ENCODE measurements at regions not wholly inside any gene's neighbourhood (a gene's known extent, or its start where the extent isn't known, plus 50 kb on each side); places are given as distances from the start of the nearest gene placed in this dataset.

GRCh38 chr7:13037216-13037615 is 349.8 kb downstream of the ARL4A start:
- no peaks in the 10 kb centered on the region for H3K36me3 Mint-ChIP-seq (ENCODE audit: insufficient read depth, unreplicated experiment)
- H3K27me3 Mint-ChIP-seq (ENCODE audit: unreplicated experiment): no peaks in the 10 kb centered on the region
- intact Hi-C loops (cut with micrococcal nuclease; ENCODE audit: unreplicated experiment): no loop called here
- no TSS peak for BruUV-seq (replicated peaks)
- no peak overlapping the region for H3K4me3 Mint-ChIP-seq (ENCODE audit: low read depth, unreplicated experiment)
- no peak for DNase-seq
- TF ChIP-seq CTCF (IDR thresholded peaks at IDR 0.05; ENCODE audit: unreplicated experiment): no peak
- CTCF ChIA-PET: no interaction called here
- H3K4me1 Mint-ChIP-seq (ENCODE audit: low read depth, unreplicated experiment): no peaks in the 10 kb centered on the region
- no peak overlapping the region for H3K27ac Mint-ChIP-seq (ENCODE audit: unreplicated experiment)
- H3K9me3 Mint-ChIP-seq (ENCODE audit: low read depth, unreplicated experiment): peaks cover 4% of the 10 kb centered on the region

DNA sequence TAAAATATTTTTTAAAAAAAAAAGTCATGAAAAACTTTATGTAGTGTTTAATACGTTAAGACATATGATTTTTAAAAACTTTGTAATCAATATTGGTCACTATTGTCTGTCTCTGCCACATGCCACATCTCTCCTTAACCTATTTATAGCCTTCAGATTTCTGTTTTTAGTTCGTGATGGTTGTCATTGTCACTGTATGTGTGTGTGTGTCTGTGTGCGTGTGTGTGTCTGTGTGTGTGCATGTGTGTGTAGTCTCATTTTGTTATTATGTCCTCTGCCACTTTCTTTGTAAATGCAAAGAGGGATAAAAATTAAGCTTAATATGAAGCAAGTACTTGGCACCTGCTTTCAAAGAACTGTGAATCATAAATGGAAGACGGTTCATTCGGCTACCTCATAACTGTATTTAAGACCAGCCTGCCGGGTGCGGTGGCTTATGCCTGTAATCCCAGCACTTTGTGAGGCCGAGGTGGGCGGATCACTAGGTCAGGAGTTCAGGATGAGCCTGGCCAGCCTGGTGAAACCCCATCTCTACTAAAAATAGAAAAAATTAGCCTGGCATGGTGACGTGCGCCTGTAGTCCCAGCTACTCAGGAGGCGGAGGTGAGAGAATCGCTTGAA is 354.0 kb downstream of the ARL4A start:
- Mint-ChIP-seq H3K4me1 (ENCODE audit: low read depth, unreplicated experiment) (peaks cover 10% of the 10 kb centered on the region), H3K27ac (ENCODE audit: unreplicated experiment) (no peak overlapping the region), H3K9me3 (ENCODE audit: low read depth, unreplicated experiment) (no peaks in the 10 kb centered on the region), H3K27me3 (ENCODE audit: unreplicated experiment) (no peaks in the 10 kb centered on the region), H3K4me3 (ENCODE audit: low read depth, unreplicated experiment) (no peak overlapping the region), H3K36me3 (ENCODE audit: insufficient read depth, unreplicated experiment) (no peaks in the 10 kb centered on the region)
- no peak for DNase-seq
- CTCF ChIA-PET: no interaction called here
- intact Hi-C loops (cut with micrococcal nuclease; ENCODE audit: unreplicated experiment): loop anchor here (5.0 kb wide), 2 partner anchors 354 to 944 kb away; partner anchors contain the start of gene ARL4A
- BruUV-seq (replicated peaks): no TSS peak
- no peak for TF ChIP-seq CTCF (IDR thresholded peaks at IDR 0.05; ENCODE audit: unreplicated experiment)

GRCh38 chr7:13042605-13043236 is 355.3 kb downstream of the ARL4A start:
- no peaks in the 10 kb centered on the region for H3K36me3 Mint-ChIP-seq (ENCODE audit: insufficient read depth, unreplicated experiment)
- no peak overlapping the region for H3K4me3 Mint-ChIP-seq (ENCODE audit: low read depth, unreplicated experiment)
- no peak overlapping the region for H3K27ac Mint-ChIP-seq (ENCODE audit: unreplicated experiment)
- CTCF ChIA-PET: no interaction called here
- DNase-seq: no peak
- intact Hi-C loops (cut with micrococcal nuclease; ENCODE audit: unreplicated experiment): loop anchor here (5.0 kb wide), 2 partner anchors 355 to 945 kb away; partner anchors contain the start of gene ARL4A
- BruUV-seq (replicated peaks): no TSS peak
- TF ChIP-seq CTCF (IDR thresholded peaks at IDR 0.05; ENCODE audit: unreplicated experiment): no peak
- peaks cover 18% of the 10 kb centered on the region for H3K4me1 Mint-ChIP-seq (ENCODE audit: low read depth, unreplicated experiment)
- no peaks in the 10 kb centered on the region for H3K27me3 Mint-ChIP-seq (ENCODE audit: unreplicated experiment)
- no peaks in the 10 kb centered on the region for H3K9me3 Mint-ChIP-seq (ENCODE audit: low read depth, unreplicated experiment)

DNA sequence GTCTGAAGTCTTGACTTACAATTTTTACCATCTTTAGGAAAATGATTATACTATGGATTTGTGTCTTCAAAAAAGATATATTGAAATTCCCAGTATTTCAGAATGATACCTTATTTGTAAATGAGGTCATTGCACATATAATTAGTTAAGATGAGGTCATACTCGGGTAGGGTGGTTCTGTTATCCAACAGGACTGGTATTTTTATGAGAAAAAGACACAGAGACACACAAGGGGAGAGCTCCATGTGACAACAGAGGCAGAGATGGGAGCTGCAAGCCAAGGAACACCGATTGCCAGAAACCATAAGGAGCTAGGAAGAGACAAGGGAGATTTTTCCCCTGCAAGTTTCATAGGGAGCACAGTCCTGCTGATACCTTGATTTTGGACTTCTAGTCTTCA is 356.9 kb downstream of the ARL4A start:
- intact Hi-C loops (cut with micrococcal nuclease; ENCODE audit: unreplicated experiment): loop anchor here (5.0 kb wide), 2 partner anchors 357 to 947 kb away; partner anchors contain the start of gene ARL4A
- Mint-ChIP-seq H3K4me3 (ENCODE audit: low read depth, unreplicated experiment) (no peak overlapping the region), H3K36me3 (ENCODE audit: insufficient read depth, unreplicated experiment) (no peaks in the 10 kb centered on the region), H3K27ac (ENCODE audit: unreplicated experiment) (no peak overlapping the region), H3K27me3 (ENCODE audit: unreplicated experiment) (no peaks in the 10 kb centered on the region), H3K9me3 (ENCODE audit: low read depth, unreplicated experiment) (no peaks in the 10 kb centered on the region), H3K4me1 (ENCODE audit: low read depth, unreplicated experiment) (peaks cover 18% of the 10 kb centered on the region)
- no peak for DNase-seq
- BruUV-seq (replicated peaks): no TSS peak
- TF ChIP-seq CTCF (IDR thresholded peaks at IDR 0.05; ENCODE audit: unreplicated experiment): no peak
- CTCF ChIA-PET: no interaction called here
